Activated naive CD8-positive, alpha-beta T cell treated with anti-CD3 and anti-CD28 coated beads, Interleukin-2, amount 10 ng/mL, durations not matched to agents 7 days and 5 days (primary cell): ENCODE measurements at regions not wholly inside any gene's neighbourhood (a gene's known extent, or its start where the extent isn't known, plus 50 kb on each side); places are given as distances from the start of the nearest gene placed in this dataset.

Experiments used
- ATAC-seq: fragments of 150-1000 bp; cut with Tn5 transposase; one replicate; pipeline ENCODE4 v1.10.0; 2021; ENCODE audit warnings: low read depth, moderate library complexity
- POLR2A ChIA-PET: fragments of 350-600 bp; sonication (Branson Sonifier 250); formaldehyde crosslinking; loops from one replicate; lab custom pipeline; 2021; ENCODE audit warnings: antibody characterized with exemption; lab: Charles Lee
- DNase-seq: peaks from one replicate; pipeline ENCODE4 v3.0.0; 2021
- H3K27ac Mint-ChIP-seq: one replicate; pipeline ENCODE4 v1.8.0; 2022; ENCODE audit warnings: mild to moderate bottlenecking, mixed read lengths
- H3K27me3 Mint-ChIP-seq: one replicate; pipeline ENCODE4 v1.8.0; 2022; ENCODE audit warnings: mild to moderate bottlenecking, moderate library complexity, mixed read lengths
- H3K36me3 Mint-ChIP-seq: one replicate; pipeline ENCODE4 v1.8.0; 2021; ENCODE audit warnings: mild to moderate bottlenecking, mixed read lengths
- H3K4me1 Mint-ChIP-seq: one replicate; pipeline ENCODE4 v1.8.0; 2021; ENCODE audit warnings: mixed read lengths
- H3K4me3 Mint-ChIP-seq: one replicate; pipeline ENCODE4 v1.8.0; 2022; ENCODE audit warnings: mild to moderate bottlenecking, moderate library complexity, mixed read lengths
- H3K9me3 Mint-ChIP-seq: one replicate; pipeline ENCODE4 v1.8.0; 2021; ENCODE audit warnings: mixed read lengths

- Mint-ChIP-seq H3K4me3 (no peak overlapping the region), H3K27me3 (no peaks in the 10 kb centered on the region), H3K4me1 (no peaks in the 10 kb centered on the region), H3K36me3 (no peaks in the 10 kb centered on the region), H3K27ac (no peak overlapping the region), H3K9me3 (no peaks in the 10 kb centered on the region)
- no peak for DNase-seq
- no peak for ATAC-seq
- POLR2A ChIA-PET: no interaction called here
These were observed 211.7 kb downstream of the FAT3 start for GRCh38 chr11:92436034-92436920.

DNA sequence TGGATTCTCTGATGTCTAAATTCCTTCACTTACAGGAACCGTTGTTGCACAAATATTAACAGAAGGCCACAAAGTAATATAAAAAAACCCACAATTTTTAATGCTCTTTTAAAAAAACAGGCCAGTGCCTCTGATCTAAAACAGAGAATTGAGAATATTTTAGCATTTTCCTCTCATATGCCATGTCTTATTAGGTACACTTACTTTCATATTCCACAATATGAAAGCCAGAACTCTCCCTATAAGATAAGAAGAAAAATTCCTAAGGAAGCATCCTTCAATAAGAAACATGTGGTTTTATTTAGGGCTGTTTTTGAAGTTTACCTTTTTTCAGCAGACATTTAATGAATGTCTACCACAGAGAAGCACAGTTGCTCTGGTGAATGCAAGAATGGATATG lies 214.5 kb downstream of the FAT3 start:
- Mint-ChIP-seq H3K4me1 (no peaks in the 10 kb centered on the region), H3K9me3 (no peaks in the 10 kb centered on the region), H3K27ac (no peak overlapping the region), H3K36me3 (no peaks in the 10 kb centered on the region), H3K27me3 (no peaks in the 10 kb centered on the region), H3K4me3 (no peak overlapping the region)
- DNase-seq (no peak), ATAC-seq (no peak)
- POLR2A ChIA-PET: no interaction called here

DNA sequence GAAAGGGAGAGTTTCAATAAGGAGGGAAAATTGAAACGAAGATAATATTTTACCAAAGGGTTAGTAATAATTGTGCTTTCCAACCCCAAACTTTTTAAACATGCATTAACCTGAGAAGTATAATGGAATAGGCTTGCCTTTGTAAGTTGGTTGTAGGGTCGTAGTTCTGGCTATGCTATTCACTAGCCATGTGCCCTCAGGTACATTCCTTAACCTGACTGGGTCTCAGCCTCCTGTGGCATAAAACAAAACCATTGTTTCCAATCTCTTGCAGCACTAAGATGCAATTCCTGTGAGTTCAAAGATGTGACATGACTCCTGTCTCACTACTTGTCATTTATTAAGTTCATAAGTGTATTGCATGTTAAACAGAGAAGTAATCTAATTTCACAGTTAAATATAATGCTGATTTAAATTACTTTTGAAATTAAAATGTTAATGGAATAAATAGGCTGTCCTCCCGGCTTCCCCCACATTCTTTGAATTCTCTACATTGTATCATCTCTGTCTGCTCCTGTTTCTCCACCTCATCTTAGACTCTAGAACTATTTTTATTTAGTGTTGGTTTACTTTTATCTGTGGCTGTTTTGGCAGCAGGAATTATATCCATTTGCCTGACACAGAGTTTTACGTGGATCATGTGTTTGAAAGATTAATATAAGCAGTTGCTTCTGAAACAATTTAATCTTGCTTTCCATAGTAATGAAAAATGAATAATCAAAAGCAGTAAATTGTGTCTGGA lies 216.3 kb downstream of the FAT3 start:
- H3K9me3 Mint-ChIP-seq: no peaks in the 10 kb centered on the region
- no peak overlapping the region for H3K27ac Mint-ChIP-seq
- POLR2A ChIA-PET: no interaction called here
- no peak overlapping the region for H3K4me3 Mint-ChIP-seq
- no peak for ATAC-seq
- no peaks in the 10 kb centered on the region for H3K4me1 Mint-ChIP-seq
- no peaks in the 10 kb centered on the region for H3K27me3 Mint-ChIP-seq
- DNase-seq: no peak
- H3K36me3 Mint-ChIP-seq: no peaks in the 10 kb centered on the region

- no peaks in the 10 kb centered on the region for H3K27me3 Mint-ChIP-seq
These were observed 216.8 kb downstream of the FAT3 start for GRCh38 chr11:92441443-92441726.

DNA sequence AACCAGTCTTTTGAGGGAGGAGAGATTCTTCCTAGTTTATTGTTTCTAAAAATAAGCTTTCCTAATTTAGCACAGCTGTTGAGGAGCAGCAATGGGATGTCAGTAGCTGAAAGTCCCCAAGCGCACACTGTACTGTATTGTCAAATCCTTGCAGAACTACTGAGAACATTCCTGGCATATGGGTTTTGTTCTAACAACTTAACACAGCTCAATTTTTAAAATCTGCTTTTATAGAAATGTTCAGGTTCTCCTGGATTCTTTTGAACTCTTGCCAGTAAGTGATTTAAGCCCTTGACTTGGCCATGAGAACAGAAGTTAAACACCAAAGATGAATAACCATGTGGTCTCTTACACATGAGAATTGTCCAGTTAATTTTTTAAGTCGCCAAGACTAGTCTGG lies 218.6 kb downstream of the FAT3 start:
- no peak for ATAC-seq
- no peaks in the 10 kb centered on the region for H3K9me3 Mint-ChIP-seq
- no peak overlapping the region for H3K27ac Mint-ChIP-seq
- no peaks in the 10 kb centered on the region for H3K4me1 Mint-ChIP-seq
- no peak for DNase-seq
- H3K4me3 Mint-ChIP-seq: no peak overlapping the region
- H3K27me3 Mint-ChIP-seq: no peaks in the 10 kb centered on the region
- no peaks in the 10 kb centered on the region for H3K36me3 Mint-ChIP-seq
- POLR2A ChIA-PET: no interaction called here

More at GRCh38 chr11:92441443-92441726, 216.8 kb downstream of the FAT3 start:
- Mint-ChIP-seq H3K36me3 (no peaks in the 10 kb centered on the region), H3K4me3 (no peak overlapping the region), H3K27ac (no peak overlapping the region), H3K9me3 (no peaks in the 10 kb centered on the region), H3K4me1 (no peaks in the 10 kb centered on the region)
- POLR2A ChIA-PET: no interaction called here
- no peak for DNase-seq
- no peak for ATAC-seq

DNA sequence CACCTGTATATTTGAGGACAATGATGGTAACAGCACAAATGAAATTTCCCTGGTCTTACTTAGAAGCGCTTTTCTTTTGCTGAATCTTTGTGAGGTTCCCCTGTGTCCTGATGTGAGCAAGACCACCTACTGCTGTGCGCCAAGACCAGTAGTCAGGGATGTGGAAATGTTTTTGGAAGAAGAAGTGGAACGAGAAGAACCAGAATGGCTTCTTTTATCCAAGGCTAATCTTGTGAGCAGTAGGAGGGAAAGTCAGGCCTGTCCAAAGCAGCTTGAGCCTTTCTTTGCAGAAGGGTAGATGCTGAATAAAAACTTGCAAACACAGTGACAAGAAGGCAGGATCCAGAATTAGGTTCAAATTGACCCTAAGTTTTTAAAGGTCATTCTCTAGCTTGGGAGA lies 223.0 kb downstream of the FAT3 start:
- no peaks in the 10 kb centered on the region for H3K4me1 Mint-ChIP-seq
- no peaks in the 10 kb centered on the region for H3K9me3 Mint-ChIP-seq
- H3K27ac Mint-ChIP-seq: no peak overlapping the region
- no peak overlapping the region for H3K4me3 Mint-ChIP-seq
- ATAC-seq: no peak
- H3K27me3 Mint-ChIP-seq: no peaks in the 10 kb centered on the region
- POLR2A ChIA-PET: no interaction called here
- H3K36me3 Mint-ChIP-seq: no peaks in the 10 kb centered on the region
- DNase-seq: no peak

- ATAC-seq: no peak
- no peaks in the 10 kb centered on the region for H3K36me3 Mint-ChIP-seq
These were observed 224.6 kb downstream of the FAT3 start for GRCh38 chr11:92449222-92449621.

GRCh38 chr11:92449780-92450179 lies 225.2 kb downstream of the FAT3 start:
- Mint-ChIP-seq H3K27ac (no peak overlapping the region), H3K27me3 (no peaks in the 10 kb centered on the region), H3K4me3 (no peak overlapping the region), H3K36me3 (no peaks in the 10 kb centered on the region), H3K9me3 (no peaks in the 10 kb centered on the region), H3K4me1 (no peaks in the 10 kb centered on the region)
- ATAC-seq (no peak), DNase-seq (no peak)
- POLR2A ChIA-PET: no interaction called here

More at GRCh38 chr11:92449222-92449621, 224.6 kb downstream of the FAT3 start:
- Mint-ChIP-seq H3K4me1 (no peaks in the 10 kb centered on the region), H3K4me3 (no peak overlapping the region), H3K27me3 (no peaks in the 10 kb centered on the region), H3K9me3 (no peaks in the 10 kb centered on the region), H3K27ac (no peak overlapping the region)
- DNase-seq: no peak
- POLR2A ChIA-PET: no interaction called here

- no peaks in the 10 kb centered on the region for H3K9me3 Mint-ChIP-seq
- H3K4me1 Mint-ChIP-seq: no peaks in the 10 kb centered on the region
- H3K4me3 Mint-ChIP-seq: no peak overlapping the region
- ATAC-seq (no peak), DNase-seq (no peak)
- H3K27me3 Mint-ChIP-seq: no peaks in the 10 kb centered on the region
- H3K27ac Mint-ChIP-seq: no peak overlapping the region
- POLR2A ChIA-PET: no interaction called here
- H3K36me3 Mint-ChIP-seq: no peaks in the 10 kb centered on the region
These were observed 226.4 kb downstream of the FAT3 start for GRCh38 chr11:92451063-92451462.

GRCh38 chr11:92453055-92453454 lies 228.4 kb downstream of the FAT3 start:
- H3K4me1 Mint-ChIP-seq: no peaks in the 10 kb centered on the region
- H3K9me3 Mint-ChIP-seq: no peaks in the 10 kb centered on the region
- no peaks in the 10 kb centered on the region for H3K27me3 Mint-ChIP-seq
- H3K4me3 Mint-ChIP-seq: no peak overlapping the region
- POLR2A ChIA-PET: no interaction called here
- DNase-seq (no peak), ATAC-seq (no peak)
- H3K36me3 Mint-ChIP-seq: no peaks in the 10 kb centered on the region
- no peak overlapping the region for H3K27ac Mint-ChIP-seq

DNA sequence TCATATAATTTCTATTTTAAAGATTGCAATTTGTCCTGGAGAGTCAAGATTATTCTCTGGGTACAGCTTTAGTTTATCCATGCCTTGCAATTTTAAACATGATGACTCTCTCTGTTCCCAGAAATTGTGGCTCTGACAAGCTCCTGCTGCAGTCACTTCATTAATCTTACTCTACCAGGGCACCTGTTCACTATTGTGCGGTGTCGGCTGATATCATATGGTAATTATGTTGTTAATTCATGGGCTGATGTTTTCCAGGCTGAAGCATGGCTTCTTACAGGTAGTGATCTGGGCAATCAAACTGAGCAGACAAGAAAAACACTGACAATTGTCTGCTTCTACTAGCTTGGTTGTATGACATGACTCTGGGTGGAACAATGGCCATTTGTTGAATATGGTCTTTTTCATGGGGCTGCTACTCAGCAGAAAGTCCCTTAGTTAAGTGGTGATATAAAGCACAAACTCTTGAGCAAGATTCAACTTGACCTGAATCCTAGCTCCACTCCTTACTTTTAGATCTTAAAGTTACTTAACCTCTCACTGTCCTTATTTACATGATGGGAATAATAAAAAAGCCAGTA lies 230.7 kb downstream of the FAT3 start:
- no peak overlapping the region for H3K4me3 Mint-ChIP-seq
- ATAC-seq (no peak), DNase-seq (no peak)
- no peaks in the 10 kb centered on the region for H3K27me3 Mint-ChIP-seq
- H3K36me3 Mint-ChIP-seq: no peaks in the 10 kb centered on the region
- no peaks in the 10 kb centered on the region for H3K9me3 Mint-ChIP-seq
- POLR2A ChIA-PET: interaction anchor here (0.5 kb wide), 1 partner anchor 1993 kb away, joined by 5 read pairs; no protein-coding TSS in a partner anchor
- no peaks in the 10 kb centered on the region for H3K4me1 Mint-ChIP-seq
- H3K27ac Mint-ChIP-seq: no peak overlapping the region

DNA sequence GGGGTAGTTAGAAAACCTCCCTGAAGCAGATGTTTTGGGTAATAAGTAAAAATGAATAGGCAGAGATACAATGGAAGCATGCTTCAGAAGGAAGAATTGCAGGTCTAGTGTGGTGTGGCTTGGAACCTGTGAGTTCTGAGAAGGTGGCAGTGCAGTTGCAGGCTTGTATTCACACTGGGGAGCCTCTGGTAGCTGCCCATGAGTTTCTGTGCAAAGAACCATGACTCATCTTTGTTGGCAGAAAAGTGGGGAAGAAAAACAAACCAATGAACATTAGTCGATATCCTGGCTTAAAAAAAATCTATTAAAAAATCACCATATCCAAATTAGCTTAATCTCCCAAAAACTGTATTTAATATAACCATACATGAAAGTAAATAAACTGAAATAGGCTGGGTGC lies 232.6 kb downstream of the FAT3 start:
- POLR2A ChIA-PET: no interaction called here
- Mint-ChIP-seq H3K9me3 (no peaks in the 10 kb centered on the region), H3K4me3 (no peak overlapping the region), H3K27me3 (no peaks in the 10 kb centered on the region), H3K4me1 (no peaks in the 10 kb centered on the region), H3K27ac (no peak overlapping the region), H3K36me3 (no peaks in the 10 kb centered on the region)
- no peak for DNase-seq
- ATAC-seq: no peak

GRCh38 chr11:92458486-92458885 lies 233.9 kb downstream of the FAT3 start:
- DNase-seq (no peak), ATAC-seq (no peak)
- Mint-ChIP-seq H3K4me1 (no peaks in the 10 kb centered on the region), H3K9me3 (no peaks in the 10 kb centered on the region), H3K27me3 (no peaks in the 10 kb centered on the region), H3K4me3 (no peak overlapping the region), H3K27ac (no peak overlapping the region), H3K36me3 (no peaks in the 10 kb centered on the region)
- POLR2A ChIA-PET: no interaction called here

GRCh38 chr11:92460213-92460612 lies 235.6 kb downstream of the FAT3 start:
- Mint-ChIP-seq H3K4me3 (no peak overlapping the region), H3K36me3 (no peaks in the 10 kb centered on the region), H3K27ac (no peak overlapping the region), H3K4me1 (no peaks in the 10 kb centered on the region), H3K9me3 (no peaks in the 10 kb centered on the region), H3K27me3 (no peaks in the 10 kb centered on the region)
- ATAC-seq: no peak
- no peak for DNase-seq
- POLR2A ChIA-PET: no interaction called here
